Right forelimb (tissue), 1 donor: ENCODE measurements at regions not wholly inside any gene's neighbourhood (a gene's known extent, or its start where the extent isn't known, plus 50 kb on each side); places are given as distances from the start of the nearest gene placed in this dataset.

Source experiments
- DNase-seq: peaks from one replicate; pipeline ENCODE4 v3.0.0-alpha.2; 2018

- no peak for DNase-seq
These were observed 67.3 kb upstream of the NPY start for GRCh38 chr7:24216576-24217125.

GRCh38 chr7:24221500-24221899 is 62.5 kb upstream of the NPY start:
- no peak for DNase-seq

DNA sequence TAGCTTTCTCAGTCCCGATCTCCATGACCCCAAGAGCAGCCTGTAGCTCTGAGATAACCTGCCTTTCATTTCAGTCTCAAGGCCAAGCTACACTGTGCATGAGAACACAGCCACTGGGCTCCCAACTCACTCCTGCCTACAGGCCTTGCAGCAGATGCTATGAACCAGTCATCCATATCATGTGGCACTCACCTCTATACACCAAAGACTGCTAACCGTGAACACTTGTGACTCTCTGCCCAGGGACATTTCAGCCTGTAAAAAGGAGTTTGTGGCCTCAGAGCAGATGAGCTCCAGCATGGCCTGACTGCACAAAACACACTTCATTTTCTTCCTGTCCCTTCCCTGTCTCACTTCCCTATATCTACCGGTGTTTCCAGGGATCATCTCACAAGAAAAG is 56.9 kb upstream of the NPY start:
- DNase-seq = no peak

GRCh38 chr7:24227603-24228359 is 56.2 kb upstream of the NPY start:
- no peak for DNase-seq

GRCh38 chr7:24229481-24230226 is 54.3 kb upstream of the NPY start:
- no peak for DNase-seq

DNA sequence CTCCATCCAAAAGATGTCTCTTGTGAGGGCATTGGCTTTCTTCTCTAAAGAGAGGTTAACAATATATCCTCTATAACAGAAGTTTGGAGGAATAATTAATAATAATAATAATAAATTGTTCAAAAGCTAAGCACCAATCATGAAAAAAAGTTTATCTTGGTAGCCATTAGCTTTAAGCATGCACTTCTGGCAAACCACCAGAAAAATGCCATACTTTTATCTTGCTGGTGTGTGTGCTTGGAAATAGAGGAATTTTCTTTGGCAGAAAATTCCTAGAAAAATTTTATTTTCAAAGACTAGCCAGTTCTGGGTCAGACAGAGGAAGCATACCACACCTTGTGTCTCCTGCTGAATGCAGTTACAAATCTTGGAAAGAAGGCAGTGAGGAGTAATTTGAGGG is 52.5 kb upstream of the NPY start:
- no peak for DNase-seq

DNA sequence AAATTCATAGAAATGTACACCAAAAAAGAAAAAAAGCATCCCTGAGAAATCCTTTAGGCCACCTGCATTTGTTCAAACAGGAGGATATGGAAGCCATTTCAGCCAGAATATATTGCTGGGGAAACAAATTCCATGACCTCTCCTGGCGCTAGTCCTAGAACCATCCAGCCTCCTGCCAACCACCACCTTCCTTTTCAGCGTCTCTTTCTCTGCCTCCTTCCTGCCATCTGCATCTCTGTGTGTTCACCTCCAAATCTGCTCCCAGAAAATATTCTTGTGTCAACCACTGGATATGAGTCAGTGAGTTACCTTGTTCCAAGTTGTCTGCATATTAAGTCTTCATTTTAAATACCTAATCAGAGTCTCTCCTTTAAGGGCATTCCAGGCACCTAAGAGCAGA is 50.6 kb upstream of the NPY start:
- no peak for DNase-seq
